GM23338 (cell line): ENCODE measurements at regions not wholly inside any gene's neighbourhood (a gene's known extent, or its start where the extent isn't known, plus 50 kb on each side); places are given as distances from the start of the nearest gene placed in this dataset.

Experiments used
- ATAC-seq: fragments of 200-7000 bp; cut with Tn5 transposase; 3 replicates; pipeline ENCODE4 v1.9.1; 2020
- DNase-seq: peaks from one replicate; pipeline ENCODE4 v3.0.0-alpha.2; 2015; ENCODE audit warnings: low spot score
- H2AFZ ChIP-seq: fragments of 200-600 bp; sonication (generic); 2 replicates; pipeline ENCODE4 v1.8.0; 2016; ENCODE audit warnings: antibody characterized with exemption, mild to moderate bottlenecking, moderate library complexity
- H3F3A ChIP-seq: fragments of 200-600 bp; sonication (generic); replicated peaks from 2 replicates; pipeline ENCODE4 v1.8.0; 2017; ENCODE audit warnings: antibody characterized with exemption, mixed run types, low read depth
- H3K27ac ChIP-seq: fragments of 200-600 bp; sonication (generic); 2 replicates; pipeline ENCODE4 v1.6.1; 2016; ENCODE audit warnings: low read depth
- H3K27me3 ChIP-seq: fragments of 200-600 bp; sonication (generic); 2 replicates; pipeline ENCODE4 v1.8.0; 2016; ENCODE audit warnings: mild to moderate bottlenecking, mixed run types, moderate library complexity; ENCODE audit not compliant: insufficient read depth
- H3K36me3 ChIP-seq: fragments of 200-600 bp; sonication (generic); 2 replicates; pipeline ENCODE4 v1.8.0; 2016; ENCODE audit warnings: mild to moderate bottlenecking; ENCODE audit not compliant: insufficient read depth
- H3K4me1 ChIP-seq: fragments of 200-600 bp; sonication (generic); 2 replicates; pipeline ENCODE4 v1.8.0; 2016; ENCODE audit warnings: mild to moderate bottlenecking, moderate library complexity; ENCODE audit not compliant: insufficient read depth
- H3K4me2 ChIP-seq: fragments of 200-600 bp; sonication (generic); 2 replicates; pipeline ENCODE4 v1.7.1; 2017; ENCODE audit warnings: mixed run types
- H3K4me3 ChIP-seq: fragments of 200-600 bp; sonication (generic); 2 replicates; pipeline ENCODE4 v1.6.1; 2016; ENCODE audit warnings: mixed run types
- H3K79me2 ChIP-seq: fragments of 200-600 bp; sonication (generic); replicated peaks from 2 replicates; pipeline ENCODE4 v1.8.0; 2017; ENCODE audit warnings: mild to moderate bottlenecking; ENCODE audit not compliant: insufficient read depth
- H3K9me2 ChIP-seq: fragments of 200-600 bp; sonication (generic); 2 replicates; pipeline ENCODE4 v1.8.0; 2017; ENCODE audit not compliant: insufficient read depth
- H4K20me1 ChIP-seq: fragments of 200-600 bp; sonication (generic); replicated peaks from 2 replicates; pipeline ENCODE4 v1.8.0; 2017; ENCODE audit warnings: mild to moderate bottlenecking; ENCODE audit not compliant: insufficient read depth
- H3K27ac Mint-ChIP-seq: 2 replicates; pipeline ENCODE4 v1.8.0; 2020; ENCODE audit warnings: inconsistent platforms, mild to moderate bottlenecking, moderate library complexity, mixed read lengths
- H3K27me3 Mint-ChIP-seq: 3 replicates; pipeline ENCODE4 v1.8.0; 2022; ENCODE audit warnings: low read depth, mild to moderate bottlenecking, moderate library complexity, mixed read lengths, inconsistent platforms; ENCODE audit not compliant: insufficient read depth, poor library complexity
- H3K36me3 Mint-ChIP-seq: 3 replicates; pipeline ENCODE4 v1.8.0; 2021; ENCODE audit warnings: low read depth, mild to moderate bottlenecking, inconsistent platforms, moderate library complexity, mixed read lengths
- H3K4me1 Mint-ChIP-seq: 3 replicates; pipeline ENCODE4 v1.8.0; 2020; ENCODE audit warnings: mild to moderate bottlenecking, inconsistent platforms, mixed read lengths
- H3K4me3 Mint-ChIP-seq: 3 replicates; pipeline ENCODE4 v1.8.0; 2021; ENCODE audit warnings: moderate library complexity, mild to moderate bottlenecking, inconsistent platforms, mixed read lengths
- H3K9me3 Mint-ChIP-seq: 3 replicates; pipeline ENCODE4 v1.8.0; 2020; ENCODE audit warnings: moderate library complexity, mild to moderate bottlenecking, inconsistent platforms, mixed read lengths
- CREB1 ChIP-seq: fragments of 250-450 bp; sonication (Bioruptor Pico); IDR thresholded peaks from 2 replicates; pipeline ENCODE4 v1.5.0; 2020; ENCODE audit warnings: low read depth, mild to moderate bottlenecking, moderate library complexity
- CTCF ChIP-seq, 2 experiments: fragments of 200-600 bp in 1 of 2; sonication (generic) in 1 of 2; conservative IDR thresholded peaks; 2 replicates each; pipeline versions ENCODE4 v1.5.1 to v1.6.1; 2016 to 2017; ENCODE audit warnings: antibody characterized with exemption in 2 of 2, low read depth in 2 of 2, mild to moderate bottlenecking in 2 of 2, moderate library complexity in 1 of 2
- EZH2 ChIP-seq: fragments of 200-600 bp; sonication (generic); IDR thresholded peaks from one replicate; pipeline ENCODE4 v1.8.0; 2017; ENCODE audit warnings: antibody characterized with exemption, mild to moderate bottlenecking, low read depth; ENCODE audit not compliant: unreplicated experiment
- EZH2phosphoT487 ChIP-seq: fragments of 200-600 bp; sonication (generic); IDR thresholded peaks from one replicate; pipeline ENCODE4 v1.8.1; 2018; ENCODE audit warnings: antibody characterized with exemption; ENCODE audit not compliant: unreplicated experiment
- JUNB ChIP-seq: IDR thresholded peaks from one replicate; pipeline ENCODE4 v1.6.1; 2016; ENCODE audit warnings: antibody characterized with exemption; ENCODE audit not compliant: unreplicated experiment
- NANOG ChIP-seq: IDR thresholded peaks from 2 replicates; pipeline ENCODE4 v1.6.1; 2016; ENCODE audit warnings: antibody characterized with exemption, borderline replicate concordance
- POLR2AphosphoS5 ChIP-seq: IDR thresholded peaks from 2 replicates; pipeline ENCODE4 v1.6.1; 2016; ENCODE audit warnings: antibody characterized with exemption, low read depth
- STAT1 ChIP-seq: IDR thresholded peaks from one replicate; pipeline ENCODE4 v1.6.1; 2016; ENCODE audit warnings: antibody characterized with exemption; ENCODE audit not compliant: unreplicated experiment
- ZNF114 ChIP-seq: fragments of 250-450 bp; sonication (Bioruptor Pico); IDR thresholded peaks from 2 replicates; pipeline ENCODE4 v1.5.0; 2020; ENCODE audit warnings: mild to moderate bottlenecking, moderate library complexity
- ZNF331 ChIP-seq: fragments of 250-450 bp; sonication (Bioruptor Pico); IDR thresholded peaks from 2 replicates; pipeline ENCODE4 v1.5.0; 2020; ENCODE audit warnings: low read depth, mild to moderate bottlenecking, moderate library complexity
- TF ChIP-seq, protein P1 (sequence below): IDR thresholded peaks from 2 replicates; pipeline ENCODE4 v1.6.1; 2016; ENCODE audit warnings: antibody characterized with exemption

DNA sequence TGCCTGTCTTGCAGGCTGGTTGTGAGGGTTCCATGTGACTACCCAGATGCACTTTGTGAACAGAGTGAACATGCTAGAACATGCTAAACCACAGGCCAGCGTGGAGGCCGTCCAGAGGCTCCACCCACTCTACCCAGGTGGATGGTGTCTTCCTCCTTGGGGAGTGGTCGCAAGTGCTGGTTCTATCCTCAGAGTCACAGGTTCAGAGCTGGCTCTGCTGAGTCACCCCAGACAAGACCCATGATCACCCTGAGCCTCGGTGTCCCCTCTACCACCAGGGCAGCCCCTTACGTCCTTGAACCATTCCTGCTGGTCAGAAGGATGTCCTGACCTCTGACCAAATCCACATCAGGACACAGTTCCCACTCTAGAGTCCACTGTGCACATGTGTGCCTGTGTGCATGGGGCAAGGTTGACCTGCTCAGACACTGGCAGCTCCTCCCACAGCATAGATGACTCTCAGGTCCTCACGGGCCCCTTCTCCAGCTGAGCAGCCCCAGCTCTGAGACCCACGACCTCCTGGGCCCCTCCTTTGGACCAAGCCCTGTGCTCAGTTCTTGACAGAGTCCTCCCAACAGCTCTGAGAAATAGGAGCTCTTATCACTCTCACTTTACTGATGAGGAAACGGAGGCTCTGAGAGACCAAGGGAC, 391.8 kb downstream of the MATN1 start (continued):
- TF ChIP-seq NANOG (no peak), ZNF331 (no peak), CREB1 (no peak), CTCF (conservative IDR thresholded peaks at IDR 0.05; ENCODE audit: low read depth in 2 of 2) (no peak), STAT1 (no peak)
- TF ChIP-seq, protein P1, sequence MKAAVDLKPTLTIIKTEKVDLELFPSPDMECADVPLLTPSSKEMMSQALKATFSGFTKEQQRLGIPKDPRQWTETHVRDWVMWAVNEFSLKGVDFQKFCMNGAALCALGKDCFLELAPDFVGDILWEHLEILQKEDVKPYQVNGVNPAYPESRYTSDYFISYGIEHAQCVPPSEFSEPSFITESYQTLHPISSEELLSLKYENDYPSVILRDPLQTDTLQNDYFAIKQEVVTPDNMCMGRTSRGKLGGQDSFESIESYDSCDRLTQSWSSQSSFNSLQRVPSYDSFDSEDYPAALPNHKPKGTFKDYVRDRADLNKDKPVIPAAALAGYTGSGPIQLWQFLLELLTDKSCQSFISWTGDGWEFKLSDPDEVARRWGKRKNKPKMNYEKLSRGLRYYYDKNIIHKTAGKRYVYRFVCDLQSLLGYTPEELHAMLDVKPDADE: no peak

DNA sequence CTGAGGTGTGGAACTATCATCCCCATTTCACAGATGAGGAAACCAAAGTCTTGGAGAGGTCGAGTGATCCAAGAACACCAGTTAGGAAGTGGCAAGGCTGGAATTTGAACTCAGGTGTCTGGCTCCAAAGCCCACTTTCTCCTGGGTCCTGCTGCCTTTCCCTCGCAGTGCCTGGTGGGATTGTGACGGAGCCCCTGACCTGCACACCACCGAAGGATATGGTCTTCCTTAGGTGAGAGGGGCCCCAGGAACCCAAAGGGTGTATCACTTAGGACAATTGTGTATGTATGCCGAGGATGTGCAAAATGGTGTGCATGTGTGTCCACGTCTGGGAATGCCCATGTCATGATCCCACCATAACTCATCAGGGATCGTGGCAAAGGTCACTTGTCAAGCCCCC, 392.7 kb downstream of the MATN1 start:
- Histone ChIP-seq H3K27ac (no peak overlapping the region), H3K4me1 (no peaks in the 10 kb centered on the region), H3K9me2 (no peaks in the 10 kb centered on the region), H2AFZ (no peak overlapping the region), H3K4me2 (no peak overlapping the region), H3F3A (no peaks in the 10 kb centered on the region), H4K20me1 (no peaks in the 10 kb centered on the region), H3K27me3 (no peaks in the 10 kb centered on the region), H3K36me3 (no peaks in the 10 kb centered on the region), H3K79me2 (no peaks in the 10 kb centered on the region), H3K4me3 (no peak overlapping the region)
- DNase-seq (no peak), ATAC-seq (no peak)
- H3K27me3 Mint-ChIP-seq: peaks cover 3% of the 10 kb centered on the region
- TF ChIP-seq, protein P1: no peak
- TF ChIP-seq JUNB (no peak), POLR2AphosphoS5 (no peak), ZNF331 (no peak), EZH2 (no peak), EZH2phosphoT487 (no peak), STAT1 (no peak), CREB1 (no peak), NANOG (no peak), CTCF (conservative IDR thresholded peaks at IDR 0.05; ENCODE audit: low read depth in 2 of 2) (no peak; a peak in 1 of 4 replicates), ZNF114 (CRISPR knock-in tag) (no peak)
- H3K36me3 Mint-ChIP-seq: no peaks in the 10 kb centered on the region; the same call in 2 of the 3 replicates
- H3K4me3 Mint-ChIP-seq: no peak overlapping the region
- no peak overlapping the region for H3K27ac Mint-ChIP-seq
- peaks cover 9% of the 10 kb centered on the region; the same call in 2 of the 3 replicates for H3K4me1 Mint-ChIP-seq
- H3K9me3 Mint-ChIP-seq: no peaks in the 10 kb centered on the region; the same call in 2 of the 3 replicates
